Erythroblast (primary cell): ENCODE measurements at regions not wholly inside any gene's neighbourhood (a gene's known extent, or its start where the extent isn't known, plus 50 kb on each side); places are given as distances from the start of the nearest gene placed in this dataset.

ENCODE experiments used
- GATA1 ChIP-seq: IDR thresholded peaks from 2 replicates; pipeline ENCODE4 v1.6.1; 2011; ENCODE audit warnings: low read depth, mild to moderate bottlenecking, control low read depth, low read length, moderate library complexity
- POLR2A ChIP-seq: IDR thresholded peaks from 2 replicates; pipeline ENCODE4 v1.6.1; 2011; ENCODE audit warnings: mild to moderate bottlenecking, low read length

- TF ChIP-seq POLR2A, result no peak
- no peak for TF ChIP-seq GATA1
These were observed 233.7 kb upstream of the TARS1 start for GRCh38 chr5:33206962-33207506.
